Gastroesophageal sphincter (tissue), 3 donors: ENCODE measurements at regions not wholly inside any gene's neighbourhood (a gene's known extent, or its start where the extent isn't known, plus 50 kb on each side); places are given as distances from the start of the nearest gene placed in this dataset.

Experiments
- CTCF ChIP-seq, 4 experiments: fragments of 200-600 bp in 2 of 4; fragments of 450-650 bp in 2 of 4; sonication (generic) in 1 of 4; IDR thresholded peaks; one replicate each; pipeline ENCODE4 v1.5.1; 2017 to 2019; ENCODE audit warnings: antibody characterized with exemption in 4 of 4, mild to moderate bottlenecking in 2 of 4, moderate library complexity in 2 of 4
- EP300 ChIP-seq: sonication (generic); formaldehyde crosslinking; IDR thresholded peaks from one replicate; pipeline ENCODE4 v1.6.1; 2017; ENCODE audit warnings: antibody characterized with exemption, mild to moderate bottlenecking
- POLR2A ChIP-seq, 2 donors: fragments of 450-650 bp; IDR thresholded peaks; one replicate each; pipeline ENCODE4 v1.6.1; 2017; ENCODE audit warnings: antibody characterized with exemption in 2 of 2, mild to moderate bottlenecking in 2 of 2, moderate library complexity in 1 of 2

DNA sequence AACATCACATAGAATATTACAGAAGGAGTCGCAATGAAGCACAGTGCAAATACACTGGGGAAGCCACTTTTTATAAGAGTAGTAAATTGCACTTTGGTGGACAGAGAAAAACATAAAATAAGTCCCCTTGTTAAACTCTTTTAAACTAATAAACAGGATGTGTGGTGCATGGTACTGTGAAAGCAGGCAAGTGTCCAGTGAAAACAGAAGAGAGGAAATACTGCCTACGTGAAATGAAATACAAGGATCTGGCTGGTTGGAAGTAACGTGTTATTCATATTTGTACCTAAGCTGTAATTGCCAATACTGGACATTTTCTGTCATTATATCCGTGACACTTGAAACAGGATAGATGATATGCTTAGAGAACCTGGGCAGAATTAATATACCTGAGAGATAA lies 191.9 kb upstream of the SLC27A6 start:
- no peak for TF ChIP-seq POLR2A (IDR thresholded peaks at IDR 0.05)
- TF ChIP-seq CTCF (IDR thresholded peaks at IDR 0.05) = no peak
- no peak for TF ChIP-seq EP300
